ENCODE measurements at regions not wholly inside any gene's neighbourhood (a gene's known extent, or its start where the extent isn't known, plus 50 kb on each side); places are given as distances from the start of the nearest gene placed in this dataset.

DNA sequence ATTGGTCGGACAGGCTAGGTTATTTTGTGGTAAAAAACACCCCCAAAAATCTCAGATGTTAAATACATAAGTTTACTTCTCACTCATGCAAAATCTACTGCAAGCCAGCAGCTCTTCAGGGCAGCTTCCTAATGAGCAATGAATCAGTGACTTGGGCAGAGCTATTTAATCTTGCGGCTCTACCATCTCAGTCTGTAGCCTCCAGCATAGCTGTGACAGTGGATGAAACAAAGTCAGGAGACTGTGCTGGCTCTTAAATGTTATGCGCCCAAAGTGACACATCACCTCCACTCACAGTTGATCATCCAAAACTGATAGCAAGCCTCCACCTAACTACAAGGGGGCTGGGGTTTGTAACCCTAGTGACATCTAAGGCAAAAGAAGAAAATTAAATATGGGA, 571.9 kb downstream of the METTL4 start:
- H3K4me3 ChIP-seq (ENCODE audit: low read depth, low read length) = no peak overlapping the region

- no peak overlapping the region for H3K4me3 ChIP-seq (ENCODE audit: low read depth, low read length)
Observed at GRCh38 chr18:2002151-2002550, 569.2 kb downstream of the METTL4 start.

- H3K4me3 ChIP-seq (ENCODE audit: low read depth, low read length) = no peak overlapping the region
Observed at GRCh38 chr18:2002604-2003003, 568.7 kb downstream of the METTL4 start.

DNA sequence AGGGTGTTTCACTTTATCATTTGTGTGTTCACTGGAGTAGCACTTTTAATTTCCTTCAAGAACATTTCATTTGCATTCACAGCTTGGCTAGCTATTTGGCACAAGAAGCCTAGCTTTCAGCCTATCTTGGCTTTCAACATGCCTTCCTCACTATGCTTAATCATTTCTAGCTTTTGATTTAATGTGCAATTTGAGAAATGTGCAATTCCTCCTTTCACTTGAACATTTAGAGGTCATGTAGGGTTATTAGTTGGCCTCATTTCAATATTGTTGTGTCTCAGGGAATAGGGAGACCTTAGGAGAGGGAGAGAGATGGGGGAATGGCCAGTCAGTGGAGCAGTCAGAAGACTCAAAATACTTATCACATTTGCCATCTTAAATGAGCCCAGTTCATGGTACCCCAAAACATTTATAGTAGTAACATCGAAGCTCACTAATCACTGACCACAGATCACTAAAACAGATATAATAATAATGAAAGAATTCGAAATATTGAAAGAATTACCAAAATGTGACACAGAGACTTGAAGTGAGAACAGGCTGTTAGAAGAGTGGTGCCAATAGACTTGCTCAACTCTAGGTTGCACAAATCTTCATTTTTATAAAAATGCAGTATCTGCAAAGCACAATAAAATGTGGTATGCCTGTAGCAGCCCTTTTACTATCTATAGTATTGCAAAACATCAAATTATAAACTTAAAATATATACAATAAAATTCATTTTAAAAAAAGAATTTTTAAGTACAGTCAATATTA, 561.2 kb downstream of the METTL4 start:
- H3K4me3 ChIP-seq (ENCODE audit: low read depth, low read length) = no peak overlapping the region

- H3K4me3 ChIP-seq (ENCODE audit: low read depth, low read length) = no peak overlapping the region
Observed at GRCh38 chr18:2027016-2027415, 544.3 kb downstream of the METTL4 start.

DNA sequence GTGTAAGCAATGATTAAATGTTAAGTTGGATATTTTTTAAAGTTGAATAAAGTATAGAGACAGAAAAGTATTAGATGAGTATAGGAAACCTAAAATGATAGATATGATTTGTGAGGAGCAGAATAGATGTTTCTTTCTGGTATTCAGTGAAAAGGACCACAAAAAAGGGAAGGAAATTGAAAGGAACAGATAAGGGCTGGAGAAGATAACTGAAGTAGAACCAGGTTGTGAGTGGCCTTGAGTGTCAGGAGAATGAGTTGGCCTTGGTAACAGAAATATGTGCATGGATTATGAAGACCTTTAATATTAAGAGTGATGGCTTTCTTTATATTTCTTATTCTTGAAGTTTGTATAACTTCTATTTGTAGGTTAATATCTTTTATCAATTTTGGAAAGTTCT, 543.5 kb downstream of the METTL4 start:
- no peak overlapping the region for H3K4me3 ChIP-seq (ENCODE audit: low read depth, low read length)

DNA sequence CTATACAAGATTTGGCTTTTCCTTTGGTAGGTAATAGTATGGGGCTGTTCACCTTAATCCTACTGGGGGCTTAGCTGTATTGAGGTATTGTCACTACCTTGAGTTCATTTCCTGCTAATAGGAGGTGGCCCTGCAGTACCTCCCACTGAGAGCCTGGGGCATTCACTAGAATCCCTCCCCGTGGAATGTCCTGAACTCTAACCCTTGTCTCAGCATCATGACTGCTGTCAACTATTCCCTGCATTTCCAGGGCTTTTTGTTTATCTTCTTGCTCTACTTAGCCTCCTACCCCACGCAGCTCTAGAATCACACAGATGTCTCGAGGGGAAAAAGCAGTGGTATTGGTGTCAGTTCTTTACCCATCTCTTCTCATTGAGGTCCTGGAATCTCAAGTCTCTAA, 542.3 kb downstream of the METTL4 start:
- H3K4me3 ChIP-seq (ENCODE audit: low read depth, low read length) = no peak overlapping the region

GRCh38 chr18:2030647-2031046, 540.7 kb downstream of the METTL4 start:
- no peak overlapping the region for H3K4me3 ChIP-seq (ENCODE audit: low read depth, low read length)

- no peak overlapping the region for H3K4me3 ChIP-seq (ENCODE audit: low read depth, low read length)
Observed at GRCh38 chr18:2032036-2032435, 539.3 kb downstream of the METTL4 start.

GRCh38 chr18:2035056-2035455, 536.2 kb downstream of the METTL4 start:
- H3K4me3 ChIP-seq (ENCODE audit: low read depth, low read length) = no peak overlapping the region

DNA sequence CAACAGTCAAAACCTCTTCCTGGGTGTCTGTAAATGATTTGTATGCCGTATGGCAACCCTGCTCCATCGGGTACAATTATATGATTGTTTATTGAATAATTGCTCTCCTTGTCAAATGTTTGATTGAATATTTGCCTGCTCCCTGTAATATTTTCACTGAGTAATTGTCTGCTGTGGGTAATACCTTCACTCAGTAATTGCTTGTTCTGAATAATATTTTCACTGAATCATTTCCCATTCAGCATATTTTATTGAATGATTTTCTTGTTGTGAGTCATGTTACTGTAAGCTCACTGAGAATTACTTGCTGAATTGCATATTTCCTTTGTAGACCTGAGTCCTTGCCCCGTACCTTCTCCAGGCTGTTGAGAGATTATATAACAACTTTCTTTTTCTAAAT, 535.2 kb downstream of the METTL4 start:
- no peak overlapping the region for H3K4me3 ChIP-seq (ENCODE audit: low read depth, low read length)

DNA sequence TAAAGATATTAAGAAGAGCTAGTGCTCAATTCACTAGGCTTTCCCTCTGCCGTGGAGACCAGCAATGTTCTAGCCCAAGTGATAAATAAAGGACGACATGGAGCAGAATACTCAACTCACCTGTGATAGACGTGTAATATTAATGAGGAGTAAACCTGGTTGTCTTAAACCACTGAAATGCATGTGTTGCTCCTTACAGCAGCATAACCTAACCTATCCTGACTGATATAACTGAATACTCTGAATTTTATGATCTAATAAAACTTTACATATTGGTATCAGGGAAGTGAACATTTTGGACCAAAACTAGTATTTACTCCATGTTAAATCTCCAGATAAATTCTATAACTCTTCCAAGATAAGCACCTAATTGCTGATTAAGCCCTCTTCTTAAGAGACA, 531.0 kb downstream of the METTL4 start:
- no peak overlapping the region for H3K4me3 ChIP-seq (ENCODE audit: low read depth, low read length)

- no peak overlapping the region for H3K4me3 ChIP-seq (ENCODE audit: low read depth, low read length)
Observed at GRCh38 chr18:2049986-2050385, 521.3 kb downstream of the METTL4 start.

DNA sequence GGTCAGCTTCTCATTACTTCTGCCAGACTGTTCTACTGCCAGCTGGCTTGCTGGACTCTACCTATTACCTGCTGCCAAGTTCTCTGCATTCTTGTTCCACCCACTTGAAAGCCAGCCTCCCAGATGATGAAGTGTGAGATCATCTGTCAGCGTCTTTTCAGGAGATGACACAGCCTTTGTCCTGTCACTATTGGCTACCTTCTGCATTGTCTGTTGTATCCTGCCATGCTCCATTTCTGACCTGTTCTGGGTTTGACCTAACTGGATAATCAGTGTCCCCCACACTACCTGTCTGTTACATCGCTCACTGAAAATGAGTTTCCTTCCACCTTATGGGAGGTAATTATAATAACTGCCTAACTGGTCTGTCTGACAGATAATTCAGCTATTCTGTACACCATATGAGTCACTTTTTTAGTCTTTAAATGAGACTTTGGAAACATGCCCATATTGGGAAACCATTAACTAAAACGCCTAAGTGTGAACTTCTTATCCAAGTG, 520.6 kb downstream of the METTL4 start:
- no peak overlapping the region for H3K4me3 ChIP-seq (ENCODE audit: low read depth, low read length)

- no peak overlapping the region for H3K4me3 ChIP-seq (ENCODE audit: low read depth, low read length)
Observed at GRCh38 chr18:2053490-2054089, 517.7 kb downstream of the METTL4 start.

DNA sequence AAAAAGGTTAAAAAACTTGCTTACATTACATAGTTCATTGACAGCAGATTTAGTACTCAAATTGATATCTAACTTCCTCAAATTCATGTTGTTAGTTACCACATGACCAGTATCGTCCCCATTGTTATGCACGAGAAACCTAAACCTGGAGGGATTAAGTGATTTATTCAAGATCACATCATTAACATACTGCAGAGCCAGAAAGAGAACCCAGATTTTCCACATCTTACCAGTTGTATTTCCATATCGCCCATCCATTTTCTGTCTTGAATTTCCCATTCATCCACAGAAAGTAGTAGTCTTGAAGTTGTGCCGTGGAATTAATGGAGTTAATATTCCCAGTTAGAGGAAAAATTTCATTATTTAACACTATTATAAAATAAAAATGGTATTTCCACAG, 512.0 kb downstream of the METTL4 start:
- H3K4me3 ChIP-seq (ENCODE audit: low read depth, low read length) = no peak overlapping the region

GRCh38 chr18:2060086-2060485, 511.2 kb downstream of the METTL4 start:
- no peak overlapping the region for H3K4me3 ChIP-seq (ENCODE audit: low read depth, low read length)

- H3K4me3 ChIP-seq (ENCODE audit: low read depth, low read length) = no peak overlapping the region
Observed at GRCh38 chr18:2070631-2071030, 500.7 kb downstream of the METTL4 start.

DNA sequence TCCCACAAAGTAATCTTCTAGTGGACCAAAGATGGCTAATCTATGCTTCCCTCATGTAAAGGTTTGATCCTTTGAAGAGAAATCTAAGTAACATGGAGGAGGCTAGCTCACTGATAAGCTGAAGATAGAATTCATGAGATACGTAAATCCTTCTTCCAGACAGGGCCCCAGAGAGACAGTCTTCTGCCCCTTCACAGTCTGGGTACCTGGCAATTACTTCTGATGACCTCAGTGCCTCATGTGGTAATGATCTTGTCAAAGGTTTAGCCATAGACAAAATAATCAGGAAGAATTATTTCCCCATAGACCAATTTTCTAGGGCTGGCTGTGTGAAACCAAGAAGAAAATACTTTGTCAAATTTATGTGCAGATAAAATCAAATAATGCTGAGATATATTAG, 495.8 kb downstream of the METTL4 start:
- H3K4me3 ChIP-seq (ENCODE audit: low read depth, low read length) = no peak overlapping the region

- no peak overlapping the region for H3K4me3 ChIP-seq (ENCODE audit: low read depth, low read length)
Observed at GRCh38 chr18:2082676-2083075, 488.6 kb downstream of the METTL4 start.

DNA sequence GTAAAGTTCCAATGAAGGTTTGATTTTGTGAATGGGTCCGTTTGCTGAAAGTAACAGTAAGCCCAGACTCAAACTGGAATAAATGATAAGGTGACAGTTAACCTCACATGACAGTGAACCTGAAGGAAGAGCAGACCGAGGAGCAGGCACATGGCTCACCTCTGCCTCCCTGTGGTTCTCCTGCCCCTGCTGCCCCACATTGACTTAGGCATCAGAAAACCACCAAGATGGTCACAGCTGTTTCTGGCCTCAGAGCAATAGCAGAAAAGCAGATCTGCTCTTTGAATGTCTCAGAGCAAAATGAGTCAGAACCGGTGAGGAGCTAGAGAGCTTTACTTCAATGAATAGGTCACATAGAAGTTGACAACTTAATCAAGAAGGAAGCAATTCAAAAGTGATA, 487.6 kb downstream of the METTL4 start:
- H3K4me3 ChIP-seq (ENCODE audit: low read depth, low read length) = no peak overlapping the region

GRCh38 chr18:2086439-2086838, 484.9 kb downstream of the METTL4 start:
- H3K4me3 ChIP-seq (ENCODE audit: low read depth, low read length) = no peak overlapping the region

Data from iPS-11a (cell line).